A204.1 (cell line): ENCODE measurements at regions not wholly inside any gene's neighbourhood (a gene's known extent, or its start where the extent isn't known, plus 50 kb on each side); places are given as distances from the start of the nearest gene placed in this dataset.
"Not testable (repeated sequence)": the region's sequence is repeated elsewhere in the genome, so short reads cannot be mapped to it uniquely, and the experiment has no call there.

ENCODE experiments used
- FAIRE-seq: peaks from 2 replicates; lab custom pipeline; 2012; peaks lifted over from hg19 to GRCh38; lab: Jason Lieb, UNC

GRCh38 chr5:12246036-12246435 lies 341.8 kb upstream of the CTNND2 start:
- no peak for FAIRE-seq

- FAIRE-seq = no peak
Measured at GRCh38 chr5:12245429-12245828, 341.2 kb upstream of the CTNND2 start.

- no peak for FAIRE-seq
Measured at GRCh38 chr5:12242950-12243888, 339.0 kb upstream of the CTNND2 start.

GRCh38 chr5:12237837-12238575 lies 333.8 kb upstream of the CTNND2 start:
- FAIRE-seq = no peak

GRCh38 chr5:12230659-12231058 lies 326.4 kb upstream of the CTNND2 start:
- no peak for FAIRE-seq

- FAIRE-seq = no peak
Measured at GRCh38 chr5:12217039-12217438, 312.8 kb upstream of the CTNND2 start.

GRCh38 chr5:12214267-12215015 lies 310.2 kb upstream of the CTNND2 start:
- no peak for FAIRE-seq

- no peak for FAIRE-seq
Measured at GRCh38 chr5:12208366-12209100, 304.3 kb upstream of the CTNND2 start.

GRCh38 chr5:12204761-12205160 lies 300.5 kb upstream of the CTNND2 start:
- no peak for FAIRE-seq

GRCh38 chr5:12193536-12193935 lies 289.3 kb upstream of the CTNND2 start:
- FAIRE-seq = no peak

- FAIRE-seq = no peak
Measured at GRCh38 chr5:12183003-12183402, 278.8 kb upstream of the CTNND2 start.

- no peak for FAIRE-seq
Measured at GRCh38 chr5:12177851-12178250, 273.6 kb upstream of the CTNND2 start.

GRCh38 chr5:12177225-12177624 lies 273.0 kb upstream of the CTNND2 start:
- no peak for FAIRE-seq

- no peak for FAIRE-seq
Measured at GRCh38 chr5:12175914-12176585, 271.8 kb upstream of the CTNND2 start.

- no peak for FAIRE-seq
Measured at GRCh38 chr5:12174734-12175133, 270.5 kb upstream of the CTNND2 start.

GRCh38 chr5:12169536-12169935 lies 265.3 kb upstream of the CTNND2 start:
- FAIRE-seq = no peak

- no peak for FAIRE-seq
Measured at GRCh38 chr5:12162863-12163262, 258.6 kb upstream of the CTNND2 start.

- no peak for FAIRE-seq
Measured at GRCh38 chr5:12147513-12147912, 243.3 kb upstream of the CTNND2 start.

- no peak for FAIRE-seq
Measured at GRCh38 chr5:12141496-12141895, 237.2 kb upstream of the CTNND2 start.

GRCh38 chr5:12133520-12133919 lies 229.3 kb upstream of the CTNND2 start:
- FAIRE-seq = no peak

GRCh38 chr5:12131020-12131419 lies 226.8 kb upstream of the CTNND2 start:
- FAIRE-seq = not testable (repeated sequence)
